ENCODE measurements at regions not wholly inside any gene's neighbourhood (a gene's known extent, or its start where the extent isn't known, plus 50 kb on each side); places are given as distances from the start of the nearest gene placed in this dataset.

- TF ChIP-seq CTCF (IDR thresholded peaks at IDR 0.05) (no peak), POLR2A (IDR thresholded peaks at IDR 0.05) (no peak)
Measured at GRCh38 chr16:85357323-85357722, 245.1 kb upstream of the CIBAR2 start.
